NT2/D1 (cell line): ENCODE measurements at regions not wholly inside any gene's neighbourhood (a gene's known extent, or its start where the extent isn't known, plus 50 kb on each side); places are given as distances from the start of the nearest gene placed in this dataset.

Experiments used
- DNase-seq: peaks from one replicate; pipeline ENCODE4 v3.0.0-alpha.2; 2011; ENCODE audit warnings: low read depth, low spot score
- H3K27me3 ChIP-seq: 2 replicates; pipeline ENCODE4 v1.6.0; 2011; ENCODE audit warnings: mild to moderate bottlenecking; ENCODE audit not compliant: insufficient read length, insufficient read depth
- H3K36me3 ChIP-seq: 2 replicates; pipeline ENCODE4 v1.6.1; 2011; ENCODE audit warnings: mild to moderate bottlenecking, low read length, mixed read lengths; ENCODE audit not compliant: insufficient read depth, insufficient read length
- H3K4me1 ChIP-seq: 2 replicates; pipeline ENCODE4 v1.5.1; 2011; ENCODE audit not compliant: insufficient read depth, insufficient read length
- H3K4me3 ChIP-seq: 2 replicates; pipeline ENCODE4 v1.5.1; 2011; ENCODE audit warnings: low read depth; ENCODE audit not compliant: insufficient read length
- H3K9ac ChIP-seq: 2 replicates; pipeline ENCODE4 v1.6.0; 2011; ENCODE audit warnings: low read depth; ENCODE audit not compliant: insufficient read length
- H3K9me3 ChIP-seq: 2 replicates; pipeline ENCODE4 v1.5.1; 2011; ENCODE audit warnings: mild to moderate bottlenecking, low read length; ENCODE audit not compliant: insufficient read depth
- SUZ12 ChIP-seq: IDR thresholded peaks from 2 replicates; pipeline ENCODE4 v1.6.1; 2011; ENCODE audit not compliant: insufficient read length, insufficient read depth; ENCODE audit errors: extremely low read depth
- YY1 ChIP-seq: IDR thresholded peaks from 2 replicates; pipeline ENCODE4 v1.6.1; 2011; ENCODE audit not compliant: insufficient read length, insufficient read depth
- ZNF274 ChIP-seq: IDR thresholded peaks from 2 replicates; pipeline ENCODE4 v1.6.1; 2011; ENCODE audit warnings: mild to moderate bottlenecking, low read depth, low read length

GRCh38 chr10:83182076-83182475 is 957.2 kb upstream of the GHITM start:
- no peak for DNase-seq
- Histone ChIP-seq H3K4me3 (no peak overlapping the region), H3K27me3 (no peaks in the 10 kb centered on the region), H3K9ac (no peak overlapping the region), H3K9me3 (no peaks in the 10 kb centered on the region), H3K4me1 (no peaks in the 10 kb centered on the region), H3K36me3 (no peaks in the 10 kb centered on the region)
- TF ChIP-seq SUZ12 (no peak), YY1 (no peak), ZNF274 (no peak)

- no peak overlapping the region for H3K9ac ChIP-seq
- no peak overlapping the region for H3K4me3 ChIP-seq
- H3K4me1 ChIP-seq = no peaks in the 10 kb centered on the region
- no peaks in the 10 kb centered on the region for H3K36me3 ChIP-seq
- DNase-seq = no peak
- H3K27me3 ChIP-seq = no peaks in the 10 kb centered on the region
- no peaks in the 10 kb centered on the region for H3K9me3 ChIP-seq
- no peak for TF ChIP-seq YY1
- TF ChIP-seq SUZ12 = no peak
- no peak for TF ChIP-seq ZNF274
Measured at GRCh38 chr10:83184641-83185040, 954.7 kb upstream of the GHITM start.

- no peak for DNase-seq
- H3K4me3 ChIP-seq = no peak overlapping the region
- TF ChIP-seq ZNF274 (no peak), SUZ12 (no peak)
- no peaks in the 10 kb centered on the region for H3K27me3 ChIP-seq
- H3K9ac ChIP-seq = no peak overlapping the region
- H3K36me3 ChIP-seq = no peaks in the 10 kb centered on the region
- H3K9me3 ChIP-seq = no peaks in the 10 kb centered on the region
- no peaks in the 10 kb centered on the region for H3K4me1 ChIP-seq
Measured at GRCh38 chr10:83190614-83191013, 948.7 kb upstream of the GHITM start.

GRCh38 chr10:83193026-83193425 is 946.3 kb upstream of the GHITM start:
- no peak overlapping the region for H3K4me3 ChIP-seq
- no peak for TF ChIP-seq ZNF274
- TF ChIP-seq YY1 = no peak
- no peak for TF ChIP-seq SUZ12
- H3K4me1 ChIP-seq = no peaks in the 10 kb centered on the region
- no peak for DNase-seq
- H3K36me3 ChIP-seq = no peaks in the 10 kb centered on the region
- H3K27me3 ChIP-seq = no peaks in the 10 kb centered on the region
- H3K9ac ChIP-seq = no peak overlapping the region
- H3K9me3 ChIP-seq = no peaks in the 10 kb centered on the region

GRCh38 chr10:83195021-83195420 is 944.3 kb upstream of the GHITM start:
- no peak overlapping the region for H3K9ac ChIP-seq
- no peaks in the 10 kb centered on the region for H3K27me3 ChIP-seq
- DNase-seq = no peak
- no peak overlapping the region for H3K4me3 ChIP-seq
- no peak for TF ChIP-seq YY1
- TF ChIP-seq SUZ12 = no peak
- TF ChIP-seq ZNF274 = no peak
- no peaks in the 10 kb centered on the region for H3K9me3 ChIP-seq
- no peaks in the 10 kb centered on the region for H3K4me1 ChIP-seq
- H3K36me3 ChIP-seq = no peaks in the 10 kb centered on the region

- TF ChIP-seq ZNF274 (no peak), YY1 (no peak), SUZ12 (no peak)
- no peak overlapping the region for H3K4me3 ChIP-seq
- no peak overlapping the region for H3K9ac ChIP-seq
- DNase-seq = no peak
- H3K9me3 ChIP-seq = no peaks in the 10 kb centered on the region
- H3K4me1 ChIP-seq = no peaks in the 10 kb centered on the region
- H3K36me3 ChIP-seq = no peaks in the 10 kb centered on the region
- no peaks in the 10 kb centered on the region for H3K27me3 ChIP-seq
Measured at GRCh38 chr10:83199374-83199773, 939.9 kb upstream of the GHITM start.

- DNase-seq = no peak
- no peak overlapping the region for H3K9ac ChIP-seq
- TF ChIP-seq SUZ12 (no peak), YY1 (no peak), ZNF274 (no peak)
- no peak overlapping the region for H3K4me3 ChIP-seq
- H3K27me3 ChIP-seq = no peaks in the 10 kb centered on the region
- no peaks in the 10 kb centered on the region for H3K36me3 ChIP-seq
- no peaks in the 10 kb centered on the region for H3K9me3 ChIP-seq
- H3K4me1 ChIP-seq = no peaks in the 10 kb centered on the region
Measured at GRCh38 chr10:83205861-83206260, 933.4 kb upstream of the GHITM start.

GRCh38 chr10:83212632-83213334 is 926.5 kb upstream of the GHITM start:
- H3K4me3 ChIP-seq = no peak overlapping the region

More at GRCh38 chr10:83212632-83213334, 926.5 kb upstream of the GHITM start:
- TF ChIP-seq ZNF274 (no peak), YY1 (no peak), SUZ12 (no peak)
- no peak overlapping the region for H3K9ac ChIP-seq
- H3K9me3 ChIP-seq = no peaks in the 10 kb centered on the region
- no peak for DNase-seq
- no peaks in the 10 kb centered on the region for H3K36me3 ChIP-seq
- no peaks in the 10 kb centered on the region for H3K4me1 ChIP-seq
- H3K27me3 ChIP-seq = no peaks in the 10 kb centered on the region
